HCT116 (cell line): ENCODE measurements at regions not wholly inside any gene's neighbourhood (a gene's known extent, or its start where the extent isn't known, plus 50 kb on each side); places are given as distances from the start of the nearest gene placed in this dataset.

Source experiments
- ATAC-seq: fragments of 200-7000 bp; cut with Tn5 transposase; 2 replicates; pipeline ENCODE4 v1.9.1; 2020; ENCODE audit warnings: mild to moderate bottlenecking, moderate library complexity
- BruUV-seq: library from RNA; stranded (reverse); fragments of 400-500 nt; replicated peaks from 2 replicates; lab custom pipeline; 2021; lab: Mats Ljungman, UMichigan
- CTCF ChIA-PET: fragments of 300-600 bp; sonication (Branson Sonifier 250); formaldehyde crosslinking; loops from one replicate; lab custom pipeline; 2021; ENCODE audit warnings: antibody characterized with exemption; lab: Charles Lee
- POLR2A ChIA-PET: fragments of 300-600, 350-600 bp; sonication (Branson Sonifier 250); formaldehyde crosslinking; loops from one replicate; lab custom pipeline; 2021; ENCODE audit warnings: antibody characterized with exemption; lab: Charles Lee
- RAD21 ChIA-PET, 2 experiments: fragments of 300-600 bp; sonication (Branson Sonifier 250); formaldehyde crosslinking; loops; one replicate each; lab custom pipeline; 2023; ENCODE audit warnings: low total read pairs in 2 of 2; ENCODE audit not compliant: uncharacterized antibody in 2 of 2, unreplicated experiment in 2 of 2, low non-redundant PET in 1 of 2; lab: Charles Lee
- DNase-seq: peaks from one replicate; pipeline ENCODE4 v3.0.0-alpha.2; 2010; ENCODE audit warnings: low read depth, low spot score
- H2AFZ ChIP-seq: fragments of 200-600 bp; shearing (Covaris generic), sonication (generic); 2 replicates; pipeline ENCODE4 v1.6.1; 2017; ENCODE audit warnings: low read depth, mixed run types, mixed read lengths, antibody characterized with exemption, low read length; ENCODE audit not compliant: poor library complexity, severe bottlenecking
- H3K27ac ChIP-seq: 2 replicates; pipeline ENCODE4 v1.5.1; 2012; ENCODE audit warnings: low read depth, low read length
- H3K27me3 ChIP-seq: fragments of 200-600 bp; sonication (generic); 2 replicates; pipeline ENCODE4 v1.6.1; 2016; ENCODE audit warnings: mixed run types, low read length, mixed read lengths; ENCODE audit not compliant: insufficient read depth
- H3K36me3 ChIP-seq, 2 experiments: fragments of 200-500 bp in 1 of 2; fragments of 200-600 bp in 1 of 2; sonication (Bioruptor generic) in 1 of 2; sonication (generic) in 1 of 2; 2 replicates each; pipeline versions ENCODE4 v1.5.1 to v1.6.1; 2014 to 2016; ENCODE audit warnings: low read length in 2 of 2, inconsistent platforms in 1 of 2, mixed read lengths in 1 of 2, mixed run types in 1 of 2; ENCODE audit not compliant: insufficient read depth in 2 of 2, control insufficient read depth in 1 of 2
- H3K4me1 ChIP-seq, 2 experiments: fragments of 200-600 bp in 1 of 2; sonication (generic) in 1 of 2; 2 replicates each; pipeline versions ENCODE4 v1.5.1 to v1.6.1; 2012 to 2017; ENCODE audit warnings: low read length in 2 of 2, inconsistent platforms in 1 of 2, mild to moderate bottlenecking in 1 of 2, mixed read lengths in 1 of 2, mixed run types in 1 of 2, moderate library complexity in 1 of 2; ENCODE audit not compliant: insufficient read depth in 2 of 2, control insufficient read depth in 1 of 2
- H3K4me2 ChIP-seq: fragments of 200-600 bp; sonication (generic); 2 replicates; pipeline ENCODE4 v1.6.1; 2017; ENCODE audit warnings: mixed run types, low read length, mixed read lengths
- H3K4me3 ChIP-seq, 2 experiments: fragments of 200-600 bp in 1 of 2; sonication (generic) in 1 of 2; replicated peaks in 1 of 2; 2 replicates each; pipeline ENCODE4 v1.5.1; 2011 to 2016; ENCODE audit warnings: low read length in 2 of 2, control low read depth in 1 of 2, low read depth in 1 of 2, mild to moderate bottlenecking in 1 of 2, mixed read lengths in 1 of 2, mixed run types in 1 of 2
- H3K79me2 ChIP-seq: fragments of 200-600 bp; sonication (generic); 2 replicates; pipeline ENCODE4 v1.6.1; 2017; ENCODE audit warnings: mild to moderate bottlenecking, mixed run types, low read length, moderate library complexity, mixed read lengths; ENCODE audit not compliant: insufficient read depth
- H3K9ac ChIP-seq: fragments of 200-600 bp; sonication (generic); 2 replicates; pipeline ENCODE4 v1.6.1; 2016; ENCODE audit warnings: low read length, mixed read lengths
- H3K9me2 ChIP-seq: fragments of 200-600 bp; sonication (generic), shearing (Covaris generic); 2 replicates; pipeline ENCODE4 v1.6.1; 2017; ENCODE audit warnings: mixed run types, mild to moderate bottlenecking, moderate library complexity; ENCODE audit not compliant: insufficient read depth
- H3K9me3 ChIP-seq, 2 experiments: fragments of 200-500 bp in 1 of 2; fragments of 200-600 bp in 1 of 2; sonication (Bioruptor generic) in 1 of 2; sonication (generic) in 1 of 2; 2 replicates each; pipeline ENCODE4 v1.6.1; 2014 to 2017; ENCODE audit warnings: low read length in 2 of 2, mixed read lengths in 2 of 2, inconsistent platforms in 1 of 2, low read depth in 1 of 2, mild to moderate bottlenecking in 1 of 2, mixed run types in 1 of 2, moderate library complexity in 1 of 2; ENCODE audit not compliant: control insufficient read depth in 1 of 2, insufficient read depth in 1 of 2
- H4K20me1 ChIP-seq: fragments of 200-600 bp; sonication (generic), shearing (Covaris generic); 2 replicates; pipeline ENCODE4 v1.6.1; 2017; ENCODE audit warnings: mixed run types, mild to moderate bottlenecking, moderate library complexity; ENCODE audit not compliant: insufficient read depth
- ATF3 ChIP-seq: IDR thresholded peaks from 2 replicates; pipeline ENCODE4 v1.6.1; 2012
- CBX3 ChIP-seq: IDR thresholded peaks from 2 replicates; pipeline ENCODE4 v1.6.1; 2012; ENCODE audit warnings: low read depth
- CEBPB ChIP-seq: IDR thresholded peaks from 2 replicates; pipeline ENCODE4 v1.6.1; 2012; ENCODE audit warnings: low read depth
- EGR1 ChIP-seq: IDR thresholded peaks from 2 replicates; pipeline ENCODE4 v1.6.1; 2012; ENCODE audit warnings: low read depth
- EZH2phosphoT487 ChIP-seq: fragments of 200-600 bp; IDR thresholded peaks from 2 replicates; pipeline ENCODE4 v1.6.1; 2018; ENCODE audit warnings: antibody characterized with exemption, borderline replicate concordance
- FOSL1 ChIP-seq: IDR thresholded peaks from 2 replicates; pipeline ENCODE4 v1.6.1; 2012; ENCODE audit warnings: low read depth
- JUND ChIP-seq: IDR thresholded peaks from 2 replicates; pipeline ENCODE4 v1.6.1; 2012
- POLR2A ChIP-seq: IDR thresholded peaks from 2 replicates; pipeline ENCODE4 v1.7.0; 2011; ENCODE audit warnings: borderline replicate concordance; ENCODE audit not compliant: insufficient read depth, insufficient read length; ENCODE audit errors: extremely low read depth
- POLR2AphosphoS5 ChIP-seq: IDR thresholded peaks from 2 replicates; pipeline ENCODE4 v1.6.1; 2011; ENCODE audit warnings: mild to moderate bottlenecking, low read depth, low read length, moderate library complexity
- RAD21 ChIP-seq: IDR thresholded peaks from 2 replicates; pipeline ENCODE4 v1.6.1; 2012; ENCODE audit warnings: low read depth, mild to moderate bottlenecking
- SIN3A ChIP-seq: IDR thresholded peaks from 2 replicates; pipeline ENCODE4 v1.6.1; 2012; ENCODE audit warnings: low read depth
- SP1 ChIP-seq: IDR thresholded peaks from 2 replicates; pipeline ENCODE4 v1.6.1; 2012; ENCODE audit warnings: low read depth
- SRF ChIP-seq: IDR thresholded peaks from 2 replicates; pipeline ENCODE4 v1.6.1; 2012; ENCODE audit warnings: low read depth
- TCF7L2 ChIP-seq: IDR thresholded peaks from 2 replicates; pipeline ENCODE4 v1.7.0; 2011; ENCODE audit warnings: borderline replicate concordance, inconsistent platforms; ENCODE audit not compliant: insufficient read depth, insufficient read length; ENCODE audit errors: extremely low read depth
- YY1 ChIP-seq: IDR thresholded peaks from 2 replicates; pipeline ENCODE4 v1.6.1; 2011; ENCODE audit warnings: low read length, low read depth, moderate library complexity, mild to moderate bottlenecking; ENCODE audit not compliant: insufficient replicate concordance; ENCODE audit errors: extremely low read depth
- ZFX ChIP-seq: fragments of 450-650 bp; IDR thresholded peaks from 2 replicates; pipeline ENCODE4 v1.6.1; 2017
- ZNF274 ChIP-seq: fragments of 200-500 bp; sonication (Bioruptor generic); IDR thresholded peaks from 2 replicates; pipeline ENCODE4 v1.6.1; 2014; ENCODE audit warnings: mild to moderate bottlenecking, low read depth, low read length, inconsistent platforms
- intact Hi-C: fragments of 100-400 bp; cut with micrococcal nuclease; formaldehyde crosslinking; loops from 2 replicates; pipeline ENCODE4 v1.10.0; 2022
- TF ChIP-seq, protein P1 (sequence below), 3 experiments: fragments of 200-600 bp in 1 of 3; sonication (generic) in 1 of 3; IDR thresholded peaks in 2 of 3; conservative IDR thresholded peaks in 1 of 3; 2 replicates each; pipeline ENCODE4 v1.5.1; 2012 to 2017; ENCODE audit warnings: low read depth in 2 of 3, low read length in 2 of 3, antibody characterized with exemption in 1 of 3, borderline replicate concordance in 1 of 3, control low read depth in 1 of 3, mild to moderate bottlenecking in 1 of 3, mixed read lengths in 1 of 3, mixed run types in 1 of 3, moderate library complexity in 1 of 3; ENCODE audit not compliant: insufficient read depth in 1 of 3
- TF ChIP-seq, protein P2 (sequence below): IDR thresholded peaks from 2 replicates; pipeline ENCODE4 v1.6.1; 2011; ENCODE audit warnings: mild to moderate bottlenecking, low read length, moderate library complexity; ENCODE audit not compliant: insufficient replicate concordance; ENCODE audit errors: extremely low read depth
- TF ChIP-seq, protein P3 (sequence below): IDR thresholded peaks from 2 replicates; pipeline ENCODE4 v1.6.1; 2012

DNA sequence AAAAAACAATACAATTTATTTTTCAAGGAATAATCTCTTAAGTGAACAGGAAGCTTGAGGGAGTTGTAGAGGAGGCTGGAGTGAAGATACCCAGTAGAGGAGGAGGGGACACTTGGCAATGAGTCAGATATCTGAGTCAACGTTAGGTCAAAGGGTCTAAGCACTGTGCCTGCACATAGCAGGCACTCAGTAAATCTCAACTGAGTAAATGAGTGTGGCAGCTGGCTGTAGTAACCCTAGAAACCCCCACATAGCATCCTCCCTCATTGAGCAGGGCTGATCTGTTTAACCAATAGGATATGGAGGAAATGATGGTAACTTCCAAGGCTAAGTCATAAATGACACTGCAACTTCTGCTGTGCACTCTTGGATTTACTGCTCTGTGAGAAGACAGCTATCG is 186.0 kb upstream of the FAM241A start:
- POLR2A ChIA-PET, result interaction anchor here (1.1 kb wide), 1 partner anchor 13 kb away, joined by 5 read pairs; no protein-coding TSS in a partner anchor
- Histone ChIP-seq H3K4me1 (peaks cover 17 to 34% of the 10 kb centered on the region in 2 experiments), H3K4me2 (peak overlapping the region; percentile 68), H3K9ac (no peak overlapping the region)
- peak; percentile 34 for DNase-seq
- TF ChIP-seq RAD21 (no peak), POLR2A (no peak), TCF7L2 (no peak), EZH2phosphoT487 (no peak), CEBPB (no peak), YY1 (no peak), ZNF274 (no peak), FOSL1 (peak; percentile 63), ZFX (no peak), EGR1 (no peak), SIN3A (no peak), SP1 (no peak), SRF (no peak), POLR2AphosphoS5 (no peak), JUND (peak; percentile 42), ATF3 (no peak), CBX3 (peak; percentile 51; the same call in 1 of the 2 replicates)
- TF ChIP-seq, protein P1, sequence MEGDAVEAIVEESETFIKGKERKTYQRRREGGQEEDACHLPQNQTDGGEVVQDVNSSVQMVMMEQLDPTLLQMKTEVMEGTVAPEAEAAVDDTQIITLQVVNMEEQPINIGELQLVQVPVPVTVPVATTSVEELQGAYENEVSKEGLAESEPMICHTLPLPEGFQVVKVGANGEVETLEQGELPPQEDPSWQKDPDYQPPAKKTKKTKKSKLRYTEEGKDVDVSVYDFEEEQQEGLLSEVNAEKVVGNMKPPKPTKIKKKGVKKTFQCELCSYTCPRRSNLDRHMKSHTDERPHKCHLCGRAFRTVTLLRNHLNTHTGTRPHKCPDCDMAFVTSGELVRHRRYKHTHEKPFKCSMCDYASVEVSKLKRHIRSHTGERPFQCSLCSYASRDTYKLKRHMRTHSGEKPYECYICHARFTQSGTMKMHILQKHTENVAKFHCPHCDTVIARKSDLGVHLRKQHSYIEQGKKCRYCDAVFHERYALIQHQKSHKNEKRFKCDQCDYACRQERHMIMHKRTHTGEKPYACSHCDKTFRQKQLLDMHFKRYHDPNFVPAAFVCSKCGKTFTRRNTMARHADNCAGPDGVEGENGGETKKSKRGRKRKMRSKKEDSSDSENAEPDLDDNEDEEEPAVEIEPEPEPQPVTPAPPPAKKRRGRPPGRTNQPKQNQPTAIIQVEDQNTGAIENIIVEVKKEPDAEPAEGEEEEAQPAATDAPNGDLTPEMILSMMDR (IDR thresholded peaks at IDR 0.05 in 2 of 3, conservative IDR thresholded peaks at IDR 0.05 in 1 of 3; ENCODE audit: borderline replicate concordance in 1 of 3, insufficient read depth in 1 of 3, low read depth in 2 of 3, low read length in 2 of 3), result no peak
- TF ChIP-seq, protein P2, sequence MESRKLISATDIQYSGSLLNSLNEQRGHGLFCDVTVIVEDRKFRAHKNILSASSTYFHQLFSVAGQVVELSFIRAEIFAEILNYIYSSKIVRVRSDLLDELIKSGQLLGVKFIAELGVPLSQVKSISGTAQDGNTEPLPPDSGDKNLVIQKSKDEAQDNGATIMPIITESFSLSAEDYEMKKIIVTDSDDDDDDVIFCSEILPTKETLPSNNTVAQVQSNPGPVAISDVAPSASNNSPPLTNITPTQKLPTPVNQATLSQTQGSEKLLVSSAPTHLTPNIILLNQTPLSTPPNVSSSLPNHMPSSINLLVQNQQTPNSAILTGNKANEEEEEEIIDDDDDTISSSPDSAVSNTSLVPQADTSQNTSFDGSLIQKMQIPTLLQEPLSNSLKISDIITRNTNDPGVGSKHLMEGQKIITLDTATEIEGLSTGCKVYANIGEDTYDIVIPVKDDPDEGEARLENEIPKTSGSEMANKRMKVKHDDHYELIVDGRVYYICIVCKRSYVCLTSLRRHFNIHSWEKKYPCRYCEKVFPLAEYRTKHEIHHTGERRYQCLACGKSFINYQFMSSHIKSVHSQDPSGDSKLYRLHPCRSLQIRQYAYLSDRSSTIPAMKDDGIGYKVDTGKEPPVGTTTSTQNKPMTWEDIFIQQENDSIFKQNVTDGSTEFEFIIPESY, result no peak
- TF ChIP-seq, protein P3, sequence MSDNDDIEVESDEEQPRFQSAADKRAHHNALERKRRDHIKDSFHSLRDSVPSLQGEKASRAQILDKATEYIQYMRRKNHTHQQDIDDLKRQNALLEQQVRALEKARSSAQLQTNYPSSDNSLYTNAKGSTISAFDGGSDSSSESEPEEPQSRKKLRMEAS, result no peak
- TF ChIP-seq, all 23 proteins: peak for 3
- Histone ChIP-seq H3K4me3 (peak overlapping the region in 1 of 2 experiments; percentile 10; a peak in 1 of 4 replicates), H4K20me1 (no peaks in the 10 kb centered on the region), H3K27ac (no peak overlapping the region), H3K36me3 (no peaks in the 10 kb centered on the region), H3K9me2 (no peaks in the 10 kb centered on the region), H2AFZ (peak overlapping the region; percentile 99), H3K79me2 (no peaks in the 10 kb centered on the region), H3K27me3 (no peaks in the 10 kb centered on the region), H3K9me3 (no peaks in the 10 kb centered on the region)
- ChIA-PET CTCF (interaction anchor here (1.1 kb wide), 1 partner anchor 72 kb away, joined by 3 read pairs; no protein-coding TSS in a partner anchor), RAD21 (no interaction called here)
- peak; percentile 86 for ATAC-seq
- BruUV-seq, result no TSS peak
- intact Hi-C loops, result no loop called here
